CD4-positive, CD25-positive, alpha-beta regulatory T cell (primary cell): ENCODE measurements at regions not wholly inside any gene's neighbourhood (a gene's known extent, or its start where the extent isn't known, plus 50 kb on each side); places are given as distances from the start of the nearest gene placed in this dataset.

Source experiments
- ATAC-seq, 2 donors: fragments of 150-1000 bp; cut with Tn5 transposase; one replicate each; pipeline ENCODE4 v1.10.0; 2021; ENCODE audit warnings: low read depth in 2 of 2, moderate number of reproducible peaks in 2 of 2, moderate library complexity in 1 of 2
- DNase-seq, 3 donors: peaks; one replicate each; pipeline versions ENCODE4 v3.0.0 to v3.0.0-alpha.2; 2012 to 2022; ENCODE audit warnings: mixed read lengths in 1 of 3
- H3K27ac ChIP-seq: one replicate; pipeline ENCODE4 v1.7.0; 2013; ENCODE audit warnings: mild to moderate bottlenecking, low read length; ENCODE audit not compliant: insufficient read depth, poor library complexity, severe bottlenecking
- H3K27me3 ChIP-seq: one replicate; pipeline ENCODE4 v1.7.0; 2013; ENCODE audit warnings: low read length; ENCODE audit not compliant: control insufficient read depth, insufficient read depth
- H3K36me3 ChIP-seq: one replicate; pipeline ENCODE4 v1.7.0; 2013; ENCODE audit warnings: mild to moderate bottlenecking, low read length, moderate library complexity; ENCODE audit not compliant: control insufficient read depth, insufficient read depth
- H3K4me1 ChIP-seq: 2 replicates; pipeline ENCODE4 v1.7.0; 2013; ENCODE audit warnings: mild to moderate bottlenecking, low read length; ENCODE audit not compliant: insufficient read depth, control insufficient read depth, poor library complexity, severe bottlenecking
- H3K4me3 ChIP-seq: one replicate; pipeline ENCODE4 v1.7.0; 2013; ENCODE audit warnings: low read depth, mild to moderate bottlenecking, low read length, moderate library complexity
- H3K9me3 ChIP-seq, 2 experiments: 1 replicate in 1 of 2; 2 replicates in 1 of 2; pipeline ENCODE4 v1.7.0; 2013; ENCODE audit warnings: low read length in 2 of 2, mild to moderate bottlenecking in 1 of 2, moderate library complexity in 1 of 2; ENCODE audit not compliant: control insufficient read depth in 2 of 2
- H3K27ac Mint-ChIP-seq, 3 donors: one replicate each; pipeline ENCODE4 v1.8.0; 2020 to 2022; ENCODE audit warnings: mild to moderate bottlenecking in 3 of 3, mixed read lengths in 3 of 3, moderate library complexity in 2 of 3
- H3K27me3 Mint-ChIP-seq: one replicate; pipeline ENCODE4 v1.8.0; 2022; ENCODE audit warnings: mild to moderate bottlenecking, mixed read lengths
- H3K36me3 Mint-ChIP-seq: one replicate; pipeline ENCODE4 v1.8.0; 2020; ENCODE audit warnings: mixed read lengths
- H3K4me1 Mint-ChIP-seq, 4 donors: one replicate each; pipeline ENCODE4 v1.8.0; 2020 to 2022; ENCODE audit warnings: mixed read lengths in 4 of 4, mild to moderate bottlenecking in 1 of 4
- H3K4me3 Mint-ChIP-seq, 4 donors: one replicate each; pipeline ENCODE4 v1.8.0; 2020 to 2022; ENCODE audit warnings: mild to moderate bottlenecking in 4 of 4, mixed read lengths in 4 of 4, moderate library complexity in 3 of 4
- H3K9me3 Mint-ChIP-seq, 7 donors: one replicate each; pipeline ENCODE4 v1.8.0; 2020 to 2022; ENCODE audit warnings: mixed read lengths in 7 of 7, mild to moderate bottlenecking in 3 of 7, moderate library complexity in 2 of 7

GRCh38 chr4:42824278-42824977 is 68.1 kb upstream of the GRXCR1 start:
- Mint-ChIP-seq H3K27me3 (no peaks in the 10 kb centered on the region), H3K9me3 (peaks cover 0 to 1% (median 0%) of the 10 kb centered on the region in 7 donors), H3K4me3 (no peak overlapping the region), H3K27ac (no peak overlapping the region), H3K4me1 (no peaks in the 10 kb centered on the region), H3K36me3 (no peaks in the 10 kb centered on the region)
- Histone ChIP-seq H3K9me3 (no peaks in the 10 kb centered on the region), H3K4me3 (no peak overlapping the region), H3K4me1 (no peaks in the 10 kb centered on the region), H3K36me3 (no peaks in the 10 kb centered on the region), H3K27me3 (no peaks in the 10 kb centered on the region), H3K27ac (no peak overlapping the region)
- DNase-seq (no peak), ATAC-seq (no peak)

- Mint-ChIP-seq H3K9me3 (peaks cover 0 to 1% (median 0%) of the 10 kb centered on the region in 7 donors), H3K27ac (no peak overlapping the region), H3K27me3 (no peaks in the 10 kb centered on the region), H3K4me1 (no peaks in the 10 kb centered on the region), H3K36me3 (no peaks in the 10 kb centered on the region), H3K4me3 (no peak overlapping the region)
- Histone ChIP-seq H3K27me3 (peaks cover 2% of the 10 kb centered on the region), H3K4me1 (no peaks in the 10 kb centered on the region), H3K27ac (no peak overlapping the region), H3K36me3 (no peaks in the 10 kb centered on the region), H3K9me3 (no peaks in the 10 kb centered on the region), H3K4me3 (no peak overlapping the region)
- no peak for DNase-seq
- ATAC-seq = no peak
These were observed 71.3 kb upstream of the GRXCR1 start for GRCh38 chr4:42821230-42821629.

- Mint-ChIP-seq H3K9me3 (peaks cover 0 to 2% (median 0%) of the 10 kb centered on the region in 7 donors), H3K27ac (no peak overlapping the region), H3K36me3 (no peaks in the 10 kb centered on the region), H3K4me3 (no peak overlapping the region), H3K4me1 (no peaks in the 10 kb centered on the region), H3K27me3 (no peaks in the 10 kb centered on the region)
- no peak overlapping the region for H3K4me3 ChIP-seq
- no peaks in the 10 kb centered on the region for H3K4me1 ChIP-seq
- ATAC-seq (no peak), DNase-seq (no peak)
- no peaks in the 10 kb centered on the region for H3K9me3 ChIP-seq
- peaks cover 2% of the 10 kb centered on the region for H3K27me3 ChIP-seq
- no peaks in the 10 kb centered on the region for H3K36me3 ChIP-seq
- no peak overlapping the region for H3K27ac ChIP-seq
These were observed 72.5 kb upstream of the GRXCR1 start for GRCh38 chr4:42819863-42820514.

- H3K27me3 ChIP-seq = peaks cover 5% of the 10 kb centered on the region
- Mint-ChIP-seq H3K4me3 (no peak overlapping the region), H3K9me3 (peaks cover 0 to 2% (median 0%) of the 10 kb centered on the region in 7 donors), H3K27ac (no peak overlapping the region), H3K4me1 (no peaks in the 10 kb centered on the region), H3K36me3 (no peaks in the 10 kb centered on the region), H3K27me3 (no peaks in the 10 kb centered on the region)
- H3K27ac ChIP-seq = no peak overlapping the region
- H3K4me1 ChIP-seq = no peaks in the 10 kb centered on the region
- H3K36me3 ChIP-seq = no peaks in the 10 kb centered on the region
- no peak for DNase-seq
- no peaks in the 10 kb centered on the region for H3K9me3 ChIP-seq
- no peak for ATAC-seq
- no peak overlapping the region for H3K4me3 ChIP-seq
These were observed 74.6 kb upstream of the GRXCR1 start for GRCh38 chr4:42817913-42818312.

- Histone ChIP-seq H3K4me3 (no peak overlapping the region), H3K9me3 (no peaks in the 10 kb centered on the region), H3K27me3 (peaks cover 5% of the 10 kb centered on the region), H3K27ac (no peak overlapping the region), H3K36me3 (no peaks in the 10 kb centered on the region), H3K4me1 (no peaks in the 10 kb centered on the region)
- H3K9me3 Mint-ChIP-seq = peaks cover 0 to 2% (median 0%) of the 10 kb centered on the region in 7 donors
- no peaks in the 10 kb centered on the region for H3K4me1 Mint-ChIP-seq
- no peak overlapping the region for H3K27ac Mint-ChIP-seq
- no peaks in the 10 kb centered on the region for H3K27me3 Mint-ChIP-seq
- H3K36me3 Mint-ChIP-seq = no peaks in the 10 kb centered on the region
- H3K4me3 Mint-ChIP-seq = no peak overlapping the region
- ATAC-seq = no peak
- no peak for DNase-seq
These were observed 75.6 kb upstream of the GRXCR1 start for GRCh38 chr4:42816880-42817400.

GRCh38 chr4:42816189-42816879 is 76.2 kb upstream of the GRXCR1 start:
- Histone ChIP-seq H3K27me3 (peaks cover 5% of the 10 kb centered on the region), H3K27ac (no peak overlapping the region), H3K9me3 (no peaks in the 10 kb centered on the region), H3K4me3 (no peak overlapping the region), H3K36me3 (no peaks in the 10 kb centered on the region), H3K4me1 (no peaks in the 10 kb centered on the region)
- no peak for DNase-seq
- no peak overlapping the region for H3K27ac Mint-ChIP-seq
- no peaks in the 10 kb centered on the region for H3K36me3 Mint-ChIP-seq
- H3K9me3 Mint-ChIP-seq = peaks cover 0 to 2% (median 0%) of the 10 kb centered on the region in 7 donors
- no peak overlapping the region for H3K4me3 Mint-ChIP-seq
- H3K4me1 Mint-ChIP-seq = no peaks in the 10 kb centered on the region
- ATAC-seq = no peak
- H3K27me3 Mint-ChIP-seq = peaks cover 1% of the 10 kb centered on the region

GRCh38 chr4:42809419-42810084 is 83.0 kb upstream of the GRXCR1 start:
- peaks cover 21% of the 10 kb centered on the region for H3K27me3 Mint-ChIP-seq
- Histone ChIP-seq H3K4me3 (no peak overlapping the region), H3K36me3 (no peaks in the 10 kb centered on the region), H3K27ac (no peak overlapping the region), H3K4me1 (no peaks in the 10 kb centered on the region), H3K9me3 (no peaks in the 10 kb centered on the region), H3K27me3 (peaks cover 3% of the 10 kb centered on the region)
- no peak overlapping the region for H3K4me3 Mint-ChIP-seq
- ATAC-seq = no peak
- no peaks in the 10 kb centered on the region for H3K4me1 Mint-ChIP-seq
- no peaks in the 10 kb centered on the region for H3K36me3 Mint-ChIP-seq
- no peak for DNase-seq
- H3K9me3 Mint-ChIP-seq = peaks cover 0 to 7% (median 3%) of the 10 kb centered on the region in 7 donors
- H3K27ac Mint-ChIP-seq = no peak overlapping the region
